ENCODE measurements at regions not wholly inside any gene's neighbourhood (a gene's known extent, or its start where the extent isn't known, plus 50 kb on each side); places are given as distances from the start of the nearest gene placed in this dataset.

- in situ Hi-C loops (cut with HindIII; ENCODE audit: low pct_ligation_motif_present, low pct_unique_long_range_greater_than_20kb, low sequenced_read_pairs), result no loop called here
- no peak for DNase-seq
Measured at GRCh38 chr20:48425817-48426612, 401.8 kb downstream of the PREX1 start.

GRCh38 chr20:48425321-48425720, 402.5 kb downstream of the PREX1 start:
- in situ Hi-C loops (cut with HindIII; ENCODE audit: low pct_ligation_motif_present, low pct_unique_long_range_greater_than_20kb, low sequenced_read_pairs), result no loop called here
- no peak for DNase-seq

- in situ Hi-C loops (cut with HindIII; ENCODE audit: low pct_ligation_motif_present, low pct_unique_long_range_greater_than_20kb, low sequenced_read_pairs), result no loop called here
- DNase-seq, result no peak
Measured at GRCh38 chr20:48422242-48422960, 405.4 kb downstream of the PREX1 start.

- in situ Hi-C loops (cut with HindIII; ENCODE audit: low pct_ligation_motif_present, low pct_unique_long_range_greater_than_20kb, low sequenced_read_pairs), result no loop called here
- no peak for DNase-seq
Measured at GRCh38 chr20:48421547-48421946, 406.3 kb downstream of the PREX1 start.

- in situ Hi-C loops (cut with HindIII; ENCODE audit: low pct_ligation_motif_present, low pct_unique_long_range_greater_than_20kb, low sequenced_read_pairs), result no loop called here
- no peak for DNase-seq
Measured at GRCh38 chr20:48420176-48420575, 407.6 kb downstream of the PREX1 start.

- in situ Hi-C loops (cut with HindIII; ENCODE audit: low pct_ligation_motif_present, low pct_unique_long_range_greater_than_20kb, low sequenced_read_pairs), result no loop called here
Measured at GRCh38 chr20:48419173-48419572, 408.6 kb downstream of the PREX1 start.

GRCh38 chr20:48416002-48416401, 411.8 kb downstream of the PREX1 start:
- in situ Hi-C loops (cut with HindIII; ENCODE audit: low pct_ligation_motif_present, low pct_unique_long_range_greater_than_20kb, low sequenced_read_pairs), result no loop called here
- DNase-seq, result no peak

More at GRCh38 chr20:48419173-48419572, 408.6 kb downstream of the PREX1 start:
- no peak for DNase-seq

- in situ Hi-C loops (cut with HindIII; ENCODE audit: low pct_ligation_motif_present, low pct_unique_long_range_greater_than_20kb, low sequenced_read_pairs), result no loop called here
- no peak for DNase-seq
Measured at GRCh38 chr20:48414786-48415185, 413.0 kb downstream of the PREX1 start.

GRCh38 chr20:48411919-48412522, 415.8 kb downstream of the PREX1 start:
- in situ Hi-C loops (cut with HindIII; ENCODE audit: low pct_ligation_motif_present, low pct_unique_long_range_greater_than_20kb, low sequenced_read_pairs), result no loop called here
- no peak for DNase-seq

- in situ Hi-C loops (cut with HindIII; ENCODE audit: low pct_ligation_motif_present, low pct_unique_long_range_greater_than_20kb, low sequenced_read_pairs), result no loop called here
Measured at GRCh38 chr20:48411245-48411644, 416.6 kb downstream of the PREX1 start.

GRCh38 chr20:48409055-48409615, 418.7 kb downstream of the PREX1 start:
- no peak for DNase-seq
- in situ Hi-C loops (cut with HindIII; ENCODE audit: low pct_ligation_motif_present, low pct_unique_long_range_greater_than_20kb, low sequenced_read_pairs), result no loop called here

More at GRCh38 chr20:48411245-48411644, 416.6 kb downstream of the PREX1 start:
- no peak for DNase-seq

- no peak for DNase-seq
- in situ Hi-C loops (cut with HindIII; ENCODE audit: low pct_ligation_motif_present, low pct_unique_long_range_greater_than_20kb, low sequenced_read_pairs), result no loop called here
Measured at GRCh38 chr20:48407710-48408109, 420.1 kb downstream of the PREX1 start.

GRCh38 chr20:48406912-48407340, 420.9 kb downstream of the PREX1 start:
- in situ Hi-C loops (cut with HindIII; ENCODE audit: low pct_ligation_motif_present, low pct_unique_long_range_greater_than_20kb, low sequenced_read_pairs), result no loop called here

GRCh38 chr20:48406498-48406897, 421.3 kb downstream of the PREX1 start:
- in situ Hi-C loops (cut with HindIII; ENCODE audit: low pct_ligation_motif_present, low pct_unique_long_range_greater_than_20kb, low sequenced_read_pairs), result no loop called here
- no peak for DNase-seq

More at GRCh38 chr20:48406912-48407340, 420.9 kb downstream of the PREX1 start:
- no peak for DNase-seq

GRCh38 chr20:48405909-48406308, 421.9 kb downstream of the PREX1 start:
- in situ Hi-C loops (cut with HindIII; ENCODE audit: low pct_ligation_motif_present, low pct_unique_long_range_greater_than_20kb, low sequenced_read_pairs), result no loop called here
- DNase-seq, result no peak

GRCh38 chr20:48404598-48404997, 423.2 kb downstream of the PREX1 start:
- no peak for DNase-seq
- in situ Hi-C loops (cut with HindIII; ENCODE audit: low pct_ligation_motif_present, low pct_unique_long_range_greater_than_20kb, low sequenced_read_pairs), result no loop called here

- in situ Hi-C loops (cut with HindIII; ENCODE audit: low pct_ligation_motif_present, low pct_unique_long_range_greater_than_20kb, low sequenced_read_pairs), result no loop called here
Measured at GRCh38 chr20:48403167-48403761, 424.5 kb downstream of the PREX1 start.

GRCh38 chr20:48401359-48401758, 426.4 kb downstream of the PREX1 start:
- DNase-seq, result no peak
- in situ Hi-C loops (cut with HindIII; ENCODE audit: low pct_ligation_motif_present, low pct_unique_long_range_greater_than_20kb, low sequenced_read_pairs), result no loop called here

More at GRCh38 chr20:48403167-48403761, 424.5 kb downstream of the PREX1 start:
- DNase-seq, result no peak

- in situ Hi-C loops (cut with HindIII; ENCODE audit: low pct_ligation_motif_present, low pct_unique_long_range_greater_than_20kb, low sequenced_read_pairs), result no loop called here
- DNase-seq, result no peak
Measured at GRCh38 chr20:48400009-48400408, 427.8 kb downstream of the PREX1 start.
